ENCODE measurements at regions not wholly inside any gene's neighbourhood (a gene's known extent, or its start where the extent isn't known, plus 50 kb on each side); places are given as distances from the start of the nearest gene placed in this dataset.

DNA sequence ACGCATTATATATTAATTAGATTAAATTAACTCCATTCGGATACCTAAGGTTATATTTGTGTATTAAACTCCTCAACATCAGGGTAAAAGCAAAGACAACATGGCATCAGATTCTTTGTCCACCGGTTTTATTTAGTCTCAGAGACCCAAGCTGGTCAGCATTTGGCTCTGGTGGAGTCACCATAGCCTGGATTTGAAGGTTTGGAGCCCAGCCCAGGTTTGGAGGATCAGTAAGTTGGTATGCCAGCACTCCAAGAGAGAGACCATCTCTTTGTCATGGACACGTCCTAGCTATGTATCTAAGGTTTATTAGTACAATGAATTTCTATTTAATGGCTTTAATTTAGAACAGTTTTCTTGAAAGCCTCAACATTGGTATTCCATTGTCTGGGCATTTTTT is 328.4 kb upstream of the RBFOX1 start (continued):
- TF ChIP-seq, protein P1, sequence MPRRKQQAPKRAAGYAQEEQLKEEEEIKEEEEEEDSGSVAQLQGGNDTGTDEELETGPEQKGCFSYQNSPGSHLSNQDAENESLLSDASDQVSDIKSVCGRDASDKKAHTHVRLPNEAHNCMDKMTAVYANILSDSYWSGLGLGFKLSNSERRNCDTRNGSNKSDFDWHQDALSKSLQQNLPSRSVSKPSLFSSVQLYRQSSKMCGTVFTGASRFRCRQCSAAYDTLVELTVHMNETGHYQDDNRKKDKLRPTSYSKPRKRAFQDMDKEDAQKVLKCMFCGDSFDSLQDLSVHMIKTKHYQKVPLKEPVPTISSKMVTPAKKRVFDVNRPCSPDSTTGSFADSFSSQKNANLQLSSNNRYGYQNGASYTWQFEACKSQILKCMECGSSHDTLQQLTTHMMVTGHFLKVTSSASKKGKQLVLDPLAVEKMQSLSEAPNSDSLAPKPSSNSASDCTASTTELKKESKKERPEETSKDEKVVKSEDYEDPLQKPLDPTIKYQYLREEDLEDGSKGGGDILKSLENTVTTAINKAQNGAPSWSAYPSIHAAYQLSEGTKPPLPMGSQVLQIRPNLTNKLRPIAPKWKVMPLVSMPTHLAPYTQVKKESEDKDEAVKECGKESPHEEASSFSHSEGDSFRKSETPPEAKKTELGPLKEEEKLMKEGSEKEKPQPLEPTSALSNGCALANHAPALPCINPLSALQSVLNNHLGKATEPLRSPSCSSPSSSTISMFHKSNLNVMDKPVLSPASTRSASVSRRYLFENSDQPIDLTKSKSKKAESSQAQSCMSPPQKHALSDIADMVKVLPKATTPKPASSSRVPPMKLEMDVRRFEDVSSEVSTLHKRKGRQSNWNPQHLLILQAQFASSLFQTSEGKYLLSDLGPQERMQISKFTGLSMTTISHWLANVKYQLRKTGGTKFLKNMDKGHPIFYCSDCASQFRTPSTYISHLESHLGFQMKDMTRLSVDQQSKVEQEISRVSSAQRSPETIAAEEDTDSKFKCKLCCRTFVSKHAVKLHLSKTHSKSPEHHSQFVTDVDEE (CRISPR knock-in tag; IDR thresholded peaks at IDR 0.05): no peak
- no peak for TF ChIP-seq GLIS3 (CRISPR knock-in tag; IDR thresholded peaks at IDR 0.05)
- TF ChIP-seq ESRRG (CRISPR knock-in tag; IDR thresholded peaks at IDR 0.05): no peak

DNA sequence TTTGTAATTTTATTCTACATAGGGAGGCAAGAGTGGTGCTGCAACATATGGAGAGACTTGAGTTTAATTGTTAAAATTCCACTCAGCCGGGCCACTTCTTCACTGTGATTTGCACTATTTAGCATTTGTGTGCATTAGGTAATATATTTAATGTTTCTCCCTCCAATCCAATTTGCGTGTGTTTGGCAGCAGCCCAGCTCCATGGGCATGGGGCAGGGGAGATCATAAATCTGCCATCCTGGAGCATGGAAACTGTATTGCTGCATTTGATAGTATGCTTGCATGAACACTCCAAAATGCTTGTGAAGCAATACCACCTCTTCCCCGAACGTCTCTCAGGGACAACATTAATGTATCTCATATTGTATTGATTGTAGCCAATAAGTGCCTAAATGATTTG is 339.1 kb upstream of the RBFOX1 start:
- TF ChIP-seq ZC3H10 (CRISPR knock-in tag; IDR thresholded peaks at IDR 0.05) (no peak), ARNTL (CRISPR knock-in tag; IDR thresholded peaks at IDR 0.05; ENCODE audit: borderline replicate concordance, low read depth) (no peak), ISL1 (CRISPR knock-in tag; IDR thresholded peaks at IDR 0.05) (no peak), ZNF8 (CRISPR knock-in tag; IDR thresholded peaks at IDR 0.05) (no peak), ZFP30 (CRISPR knock-in tag; IDR thresholded peaks at IDR 0.05) (no peak)
- no peak for ATAC-seq

DNA sequence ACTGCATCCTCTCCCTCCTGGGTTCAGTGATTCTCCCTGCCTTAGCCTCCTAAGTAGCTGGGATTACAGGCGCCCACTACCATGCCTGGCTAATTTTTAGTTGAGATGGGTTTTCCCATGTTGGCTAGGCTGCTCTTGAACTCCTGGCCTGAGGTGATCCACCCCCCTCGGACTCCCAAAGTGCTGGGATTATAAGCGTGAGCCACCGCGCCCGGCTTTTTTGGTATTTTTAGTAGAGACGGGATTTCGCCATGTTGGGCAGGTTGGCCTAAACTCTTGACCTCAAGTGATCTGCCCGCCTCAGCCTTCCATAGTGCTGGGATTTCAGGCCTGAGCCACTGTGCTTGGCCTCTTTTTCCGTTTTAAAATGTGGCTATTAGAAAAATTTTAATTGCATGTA is 343.8 kb upstream of the RBFOX1 start:
- TF ChIP-seq ZNF70 (CRISPR knock-in tag; IDR thresholded peaks at IDR 0.05): no peak
- TF ChIP-seq SNAI2 (CRISPR knock-in tag; IDR thresholded peaks at IDR 0.05): no peak
- TF ChIP-seq OSR1 (CRISPR knock-in tag; IDR thresholded peaks at IDR 0.05): no peak
- TF ChIP-seq, protein P1 (CRISPR knock-in tag; IDR thresholded peaks at IDR 0.05): no peak
- TF ChIP-seq TOX (CRISPR knock-in tag; IDR thresholded peaks at IDR 0.05; ENCODE audit: borderline replicate concordance): no peak
- TF ChIP-seq PPARA (CRISPR knock-in tag; IDR thresholded peaks at IDR 0.05; ENCODE audit: borderline replicate concordance): no peak
- no peak for TF ChIP-seq BACH2 (CRISPR knock-in tag; IDR thresholded peaks at IDR 0.05; ENCODE audit: borderline replicate concordance)
- TF ChIP-seq POU6F1 (CRISPR knock-in tag; IDR thresholded peaks at IDR 0.05; ENCODE audit: borderline replicate concordance, low read depth): no peak
- TF ChIP-seq ARNTL (CRISPR knock-in tag; IDR thresholded peaks at IDR 0.05; ENCODE audit: borderline replicate concordance, low read depth): no peak
- TF ChIP-seq CSRNP3 (CRISPR knock-in tag; IDR thresholded peaks at IDR 0.05): no peak
- TF ChIP-seq, protein P2, sequence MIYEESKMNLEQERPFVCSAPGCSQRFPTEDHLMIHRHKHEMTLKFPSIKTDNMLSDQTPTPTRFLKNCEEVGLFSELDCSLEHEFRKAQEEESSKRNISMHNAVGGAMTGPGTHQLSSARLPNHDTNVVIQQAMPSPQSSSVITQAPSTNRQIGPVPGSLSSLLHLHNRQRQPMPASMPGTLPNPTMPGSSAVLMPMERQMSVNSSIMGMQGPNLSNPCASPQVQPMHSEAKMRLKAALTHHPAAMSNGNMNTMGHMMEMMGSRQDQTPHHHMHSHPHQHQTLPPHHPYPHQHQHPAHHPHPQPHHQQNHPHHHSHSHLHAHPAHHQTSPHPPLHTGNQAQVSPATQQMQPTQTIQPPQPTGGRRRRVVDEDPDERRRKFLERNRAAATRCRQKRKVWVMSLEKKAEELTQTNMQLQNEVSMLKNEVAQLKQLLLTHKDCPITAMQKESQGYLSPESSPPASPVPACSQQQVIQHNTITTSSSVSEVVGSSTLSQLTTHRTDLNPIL (CRISPR knock-in tag; IDR thresholded peaks at IDR 0.05; ENCODE audit: low read depth): no peak
- TF ChIP-seq ISL1 (CRISPR knock-in tag; IDR thresholded peaks at IDR 0.05): no peak
- TF ChIP-seq ZFP30 (CRISPR knock-in tag; IDR thresholded peaks at IDR 0.05): no peak
- no peak for TF ChIP-seq PATZ1 (CRISPR knock-in tag; IDR thresholded peaks at IDR 0.05; ENCODE audit: borderline replicate concordance)
- ATAC-seq: no peak

Data from SK-N-SH treated with all-trans-retinoic acid at 6 μM for 48 hours (cell line).